Activated naive CD4-positive, alpha-beta T cell treated with anti-CD3 and anti-CD28 coated beads, Interleukin-2, amount 10 ng/mL, durations not matched to agents 7 days and 5 days (primary cell): ENCODE measurements at regions not wholly inside any gene's neighbourhood (a gene's known extent, or its start where the extent isn't known, plus 50 kb on each side); places are given as distances from the start of the nearest gene placed in this dataset.
"Not testable (repeated sequence)": the region's sequence is repeated elsewhere in the genome, so short reads cannot be mapped to it uniquely, and the experiment has no call there.

ENCODE experiments used
- CTCF ChIA-PET: fragments of 350-600 bp; sonication (Branson Sonifier 250); formaldehyde crosslinking; loops from one replicate; lab custom pipeline; 2021; ENCODE audit warnings: antibody characterized with exemption; lab: Charles Lee
- DNase-seq: peaks from one replicate; pipeline ENCODE4 v3.0.0-alpha.2; 2020
- H3K27ac Mint-ChIP-seq: one replicate; pipeline ENCODE4 v1.8.0; 2021; ENCODE audit warnings: mild to moderate bottlenecking, moderate library complexity, mixed read lengths
- H3K27me3 Mint-ChIP-seq: one replicate; pipeline ENCODE4 v1.8.0; 2021; ENCODE audit warnings: mild to moderate bottlenecking, mixed read lengths
- H3K36me3 Mint-ChIP-seq: one replicate; pipeline ENCODE4 v1.8.0; 2021; ENCODE audit warnings: mixed read lengths
- H3K4me1 Mint-ChIP-seq: one replicate; pipeline ENCODE4 v1.8.0; 2021; ENCODE audit warnings: mixed read lengths
- H3K4me3 Mint-ChIP-seq: one replicate; pipeline ENCODE4 v1.8.0; 2021; ENCODE audit warnings: mild to moderate bottlenecking, moderate library complexity, mixed read lengths
- H3K9me3 Mint-ChIP-seq: one replicate; pipeline ENCODE4 v1.8.0; 2021; ENCODE audit warnings: mixed read lengths

DNA sequence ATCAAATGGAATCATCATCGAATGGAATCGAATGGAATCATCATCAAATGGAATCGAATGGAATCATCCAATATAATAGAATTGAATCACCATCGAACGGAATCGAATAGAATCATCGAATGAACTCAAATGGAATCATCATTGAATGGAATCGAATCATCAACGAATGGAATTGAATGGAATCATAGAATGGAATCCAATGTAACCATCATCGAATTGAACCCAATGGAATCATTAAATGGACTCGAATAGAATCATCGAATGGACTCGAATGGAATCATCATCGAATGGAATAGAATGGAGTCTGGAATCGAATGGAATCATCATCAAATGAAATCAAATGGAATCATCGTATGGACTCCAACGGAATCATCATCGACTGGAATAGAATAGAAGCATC lies 227.0 kb downstream of the SHCBP1 start:
- H3K27me3 Mint-ChIP-seq, DNase-seq, H3K27ac Mint-ChIP-seq, H3K4me1 Mint-ChIP-seq, CTCF ChIA-PET, H3K4me3 Mint-ChIP-seq, H3K36me3 Mint-ChIP-seq: not testable (repeated sequence)
- H3K9me3 Mint-ChIP-seq, result peaks cover 18% of the 10 kb centered on the region

DNA sequence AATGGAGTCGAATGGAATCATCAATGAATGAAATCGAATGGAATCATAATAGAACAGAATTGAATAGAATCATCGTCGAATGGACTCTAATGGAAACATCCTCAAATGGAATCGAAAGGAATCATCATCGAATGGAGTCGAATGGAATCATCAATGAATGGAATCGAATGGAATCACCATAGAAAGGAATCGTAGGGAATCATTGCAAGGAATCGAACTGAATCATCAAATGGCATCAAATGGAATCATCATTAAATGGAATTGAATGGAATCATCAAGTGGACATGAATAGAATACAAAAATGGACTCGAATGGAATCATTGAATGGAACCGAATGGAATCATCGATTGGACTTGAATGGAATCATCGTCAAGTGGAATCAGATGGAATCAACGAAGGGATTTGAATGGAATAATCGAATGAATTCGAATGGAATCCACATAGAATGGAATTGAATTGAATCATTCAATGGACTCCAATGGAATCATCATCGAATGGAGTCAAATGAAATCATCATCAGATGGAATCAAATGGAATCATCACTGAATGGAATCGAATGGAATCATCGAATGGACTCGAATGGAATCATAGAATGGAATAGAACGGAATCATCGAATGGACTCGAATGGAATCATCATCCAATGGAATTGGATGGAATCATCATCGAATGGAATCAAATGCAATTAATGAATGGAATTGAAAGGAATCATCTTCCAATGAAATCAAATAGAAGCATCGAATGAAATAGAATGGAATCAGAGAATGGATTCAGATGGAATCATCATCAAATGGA lies 228.1 kb downstream of the SHCBP1 start:
- peaks cover 18% of the 10 kb centered on the region for H3K9me3 Mint-ChIP-seq
- H3K27ac Mint-ChIP-seq, H3K4me3 Mint-ChIP-seq, CTCF ChIA-PET, H3K4me1 Mint-ChIP-seq, H3K36me3 Mint-ChIP-seq, H3K27me3 Mint-ChIP-seq: not testable (repeated sequence)
- peak; percentile 46 for DNase-seq

DNA sequence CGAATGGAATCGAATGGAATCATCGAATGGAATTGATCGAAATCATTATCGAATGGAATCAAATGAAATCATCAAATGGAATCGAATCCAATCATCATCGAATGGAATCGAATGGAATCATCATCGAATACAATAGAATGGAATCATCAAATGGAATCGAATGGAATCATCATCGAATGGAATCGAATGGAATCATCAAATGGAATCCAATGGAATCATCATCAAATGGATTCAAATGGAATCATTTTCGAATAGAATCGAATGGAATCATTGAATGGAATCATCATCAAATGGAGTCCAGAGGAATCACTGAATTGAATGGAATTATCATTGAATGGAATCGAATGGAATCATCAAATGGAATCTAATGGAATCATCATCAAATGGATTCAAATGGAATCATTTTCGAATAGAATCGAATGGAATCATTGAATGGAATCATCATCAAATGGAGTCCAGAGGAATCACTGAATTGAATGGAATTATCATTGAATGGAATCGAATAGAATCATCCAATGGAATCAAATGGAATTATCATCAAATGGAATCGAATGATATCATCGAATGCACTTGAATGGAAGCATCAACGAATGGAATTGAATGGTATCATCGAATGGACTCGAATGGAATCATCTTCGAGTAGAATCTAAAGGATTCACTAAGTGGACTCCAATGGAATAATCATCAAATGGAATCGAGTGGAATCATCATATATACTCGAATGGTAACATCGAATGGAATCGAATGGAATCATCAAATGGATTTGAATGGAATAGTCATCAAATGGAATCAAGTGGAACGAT lies 230.3 kb downstream of the SHCBP1 start:
- H3K36me3 Mint-ChIP-seq, H3K4me3 Mint-ChIP-seq, H3K27ac Mint-ChIP-seq, DNase-seq, H3K27me3 Mint-ChIP-seq, CTCF ChIA-PET, H3K4me1 Mint-ChIP-seq: not testable (repeated sequence)
- peaks cover 24% of the 10 kb centered on the region for H3K9me3 Mint-ChIP-seq

DNA sequence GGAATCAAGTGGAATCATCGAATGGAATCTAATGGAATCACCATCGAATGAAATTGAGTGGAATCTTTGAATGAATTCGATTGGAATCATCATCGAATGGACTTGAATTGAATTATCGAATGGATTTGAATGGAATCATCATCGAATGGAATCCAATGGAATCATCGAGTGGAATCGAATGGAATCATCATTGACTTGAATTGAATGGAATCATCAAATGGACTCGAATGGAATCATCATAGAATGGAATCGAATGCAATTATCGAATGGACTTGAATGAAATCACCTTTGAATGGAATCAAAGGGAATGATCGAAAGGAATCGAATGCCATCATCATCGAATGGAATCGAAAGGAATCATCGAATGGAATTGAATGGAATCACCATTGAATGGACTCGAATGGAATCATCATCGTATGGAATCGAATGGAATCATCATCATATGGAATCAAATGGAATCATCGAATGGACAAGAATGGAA lies 231.6 kb downstream of the SHCBP1 start:
- DNase-seq, result peak; percentile 73
- peaks cover 21% of the 10 kb centered on the region for H3K9me3 Mint-ChIP-seq
- H3K4me1 Mint-ChIP-seq, H3K27me3 Mint-ChIP-seq, H3K36me3 Mint-ChIP-seq, H3K27ac Mint-ChIP-seq, H3K4me3 Mint-ChIP-seq, CTCF ChIA-PET: not testable (repeated sequence)

DNA sequence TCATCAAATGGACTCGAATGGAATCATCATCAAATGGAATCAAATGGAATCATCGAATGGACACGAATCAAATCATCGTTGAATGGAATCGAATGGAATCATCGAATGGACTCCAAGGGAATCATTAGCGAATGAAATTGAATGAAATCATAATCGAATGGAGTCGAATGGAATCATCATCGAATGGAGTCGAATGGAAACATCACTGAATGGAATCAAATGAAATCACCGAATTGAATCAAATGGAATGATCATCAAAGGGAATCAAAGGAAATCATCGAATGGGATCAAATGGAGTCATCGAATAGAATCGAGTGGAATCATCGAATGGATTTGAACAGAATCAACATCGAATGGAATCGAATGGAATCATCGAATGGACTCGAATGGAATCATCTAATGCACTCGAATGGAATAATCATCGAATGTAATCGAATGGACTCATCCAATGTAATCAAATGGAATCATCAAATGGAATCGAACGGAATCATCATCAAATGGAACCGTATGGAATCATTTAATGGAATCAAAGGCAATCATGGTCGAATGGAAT lies 232.2 kb downstream of the SHCBP1 start:
- H3K4me1 Mint-ChIP-seq, H3K4me3 Mint-ChIP-seq, DNase-seq, CTCF ChIA-PET, H3K36me3 Mint-ChIP-seq, H3K27me3 Mint-ChIP-seq, H3K27ac Mint-ChIP-seq: not testable (repeated sequence)
- H3K9me3 Mint-ChIP-seq, result peaks cover 21% of the 10 kb centered on the region

DNA sequence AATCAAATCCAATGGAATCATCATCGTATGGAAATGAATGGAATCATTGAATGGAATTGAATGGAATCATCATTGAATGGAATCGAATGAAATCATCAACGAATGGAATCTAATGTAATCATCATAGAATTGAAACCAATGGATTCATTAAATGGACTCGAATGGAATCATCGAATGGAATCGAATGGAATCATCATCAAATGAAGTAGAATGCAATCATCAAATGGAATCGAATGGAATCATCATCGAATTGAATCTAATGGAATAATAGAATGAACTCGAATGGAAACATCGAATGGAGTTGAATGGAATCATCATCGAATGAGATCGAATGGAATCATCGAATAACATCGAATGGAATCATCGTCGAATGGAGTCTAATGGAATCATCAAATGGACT lies 232.8 kb downstream of the SHCBP1 start:
- CTCF ChIA-PET, DNase-seq, H3K36me3 Mint-ChIP-seq, H3K4me1 Mint-ChIP-seq, H3K27me3 Mint-ChIP-seq, H3K27ac Mint-ChIP-seq, H3K4me3 Mint-ChIP-seq: not testable (repeated sequence)
- H3K9me3 Mint-ChIP-seq, result peaks cover 22% of the 10 kb centered on the region

DNA sequence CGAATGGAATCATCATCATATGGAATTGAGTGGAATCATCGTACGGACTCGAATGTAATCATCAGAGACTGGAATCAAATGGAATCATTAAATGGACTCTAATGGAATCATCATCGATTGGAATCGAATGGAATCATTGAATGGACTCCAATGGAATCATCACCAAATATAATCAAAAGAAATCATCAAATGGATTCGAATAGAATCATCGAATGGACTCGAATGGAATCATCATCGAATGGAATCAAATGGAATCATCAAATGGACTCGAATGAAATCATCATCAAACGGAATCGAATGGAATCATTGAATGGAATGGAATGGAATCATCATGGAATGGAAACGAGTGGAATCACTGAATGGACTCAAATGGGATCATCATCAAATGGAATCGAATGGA lies 233.5 kb downstream of the SHCBP1 start:
- H3K27ac Mint-ChIP-seq, H3K27me3 Mint-ChIP-seq, H3K4me1 Mint-ChIP-seq, H3K4me3 Mint-ChIP-seq, H3K36me3 Mint-ChIP-seq, CTCF ChIA-PET: not testable (repeated sequence)
- peaks cover 22% of the 10 kb centered on the region for H3K9me3 Mint-ChIP-seq
- DNase-seq, result peak; percentile 57

DNA sequence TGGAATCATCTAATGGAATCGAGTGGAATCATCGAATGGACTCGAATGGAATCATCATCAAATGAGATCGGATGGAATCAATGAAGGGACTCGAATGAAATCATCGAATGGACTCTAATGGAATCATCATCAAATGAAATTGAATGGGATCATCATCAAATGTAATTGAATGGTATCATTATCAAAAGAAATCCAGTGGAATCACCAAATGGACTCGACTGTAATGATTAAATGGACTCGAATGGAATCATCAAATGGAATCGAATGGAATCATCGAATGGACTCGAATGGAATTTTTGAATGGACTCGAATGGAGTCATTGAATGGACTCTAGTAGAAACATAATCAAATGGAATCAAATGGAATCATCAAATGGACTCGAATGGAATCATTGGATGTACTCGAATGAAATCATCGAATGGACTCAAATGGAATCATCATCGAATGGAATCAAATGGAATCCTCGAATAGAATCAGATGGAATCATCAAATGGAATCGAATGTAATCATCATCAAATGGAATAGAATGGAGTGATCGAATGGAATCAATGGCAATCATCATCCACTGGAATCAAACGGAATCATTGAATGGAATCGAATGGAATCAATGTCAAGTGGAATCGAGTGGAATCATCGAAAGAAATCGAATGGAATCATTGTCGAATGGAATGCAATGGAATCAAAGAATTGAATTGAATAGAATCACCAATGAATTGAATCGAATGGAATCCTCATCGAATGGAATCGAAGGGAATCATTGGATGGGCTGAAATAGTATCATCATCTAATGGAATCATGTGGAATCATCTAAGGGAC lies 234.2 kb downstream of the SHCBP1 start:
- H3K27ac Mint-ChIP-seq, H3K27me3 Mint-ChIP-seq, CTCF ChIA-PET, H3K4me3 Mint-ChIP-seq, H3K36me3 Mint-ChIP-seq, H3K4me1 Mint-ChIP-seq: not testable (repeated sequence)
- peak; percentile 58 for DNase-seq
- H3K9me3 Mint-ChIP-seq, result peaks cover 23% of the 10 kb centered on the region

DNA sequence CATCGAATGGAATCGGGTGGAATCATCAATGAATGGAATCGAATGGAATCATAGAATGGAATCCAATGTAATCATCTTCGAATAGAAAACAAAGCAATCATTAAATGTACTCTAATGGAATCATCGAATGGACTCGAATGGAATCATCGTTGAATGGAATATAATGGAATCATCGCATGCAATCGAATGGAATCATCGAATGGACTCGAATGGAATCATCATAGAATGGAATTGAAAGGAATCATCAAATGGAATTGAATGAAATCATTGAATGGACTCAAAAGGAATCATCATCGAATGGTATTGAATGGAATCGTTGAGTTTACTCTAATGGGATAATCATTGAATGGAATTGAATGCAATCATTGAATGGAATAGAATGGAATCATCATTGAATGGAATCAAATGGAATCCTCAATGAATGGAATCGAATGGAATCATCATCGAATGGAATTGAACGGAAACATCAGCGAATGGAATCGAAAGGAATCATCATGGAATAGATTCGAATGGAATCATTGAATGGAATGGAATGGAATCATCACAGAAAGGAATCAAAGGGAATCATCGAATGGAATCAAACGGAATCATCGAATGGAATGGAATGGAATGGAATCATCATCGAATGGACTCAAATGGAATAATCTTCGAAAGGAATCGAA lies 234.9 kb downstream of the SHCBP1 start:
- H3K36me3 Mint-ChIP-seq, H3K27ac Mint-ChIP-seq, CTCF ChIA-PET, DNase-seq, H3K4me3 Mint-ChIP-seq, H3K4me1 Mint-ChIP-seq, H3K27me3 Mint-ChIP-seq: not testable (repeated sequence)
- H3K9me3 Mint-ChIP-seq, result peaks cover 26% of the 10 kb centered on the region

DNA sequence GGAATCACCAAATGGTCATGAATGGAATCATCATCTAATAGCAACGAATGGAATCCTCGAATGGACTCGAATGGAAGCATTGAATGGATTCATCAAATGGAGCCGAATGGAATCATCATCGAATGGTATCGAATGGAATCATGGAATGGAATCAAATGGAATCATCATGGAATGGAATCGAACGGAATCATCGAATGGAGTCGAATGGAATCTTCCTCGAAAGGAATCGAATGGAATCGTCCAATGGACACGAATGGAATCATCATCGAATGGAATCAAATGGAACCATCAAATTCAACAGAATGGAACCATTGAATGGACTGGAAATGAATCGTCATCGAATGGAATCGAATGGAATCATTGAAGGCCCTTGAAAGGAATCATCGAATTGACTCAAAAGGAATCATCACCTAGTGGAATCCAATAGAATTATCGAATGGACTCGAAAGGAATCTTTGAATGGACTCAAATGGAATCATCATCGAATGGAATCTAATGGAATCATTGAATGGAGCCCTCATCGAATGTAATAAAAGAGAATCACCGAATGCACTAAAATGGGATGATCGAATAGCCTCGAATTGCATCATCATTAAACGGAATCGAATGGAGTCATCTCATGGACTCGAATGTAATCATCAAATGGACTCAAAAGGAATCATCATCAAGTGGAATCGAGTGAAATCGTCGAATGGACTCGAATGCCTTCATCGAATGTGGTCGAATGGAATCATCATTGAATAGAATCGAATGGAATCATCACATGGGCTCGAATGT lies 236.7 kb downstream of the SHCBP1 start:
- H3K4me1 Mint-ChIP-seq, H3K27me3 Mint-ChIP-seq, H3K36me3 Mint-ChIP-seq, H3K4me3 Mint-ChIP-seq, CTCF ChIA-PET, H3K27ac Mint-ChIP-seq: not testable (repeated sequence)
- peak; percentile 45 for DNase-seq
- H3K9me3 Mint-ChIP-seq, result peaks cover 22% of the 10 kb centered on the region

DNA sequence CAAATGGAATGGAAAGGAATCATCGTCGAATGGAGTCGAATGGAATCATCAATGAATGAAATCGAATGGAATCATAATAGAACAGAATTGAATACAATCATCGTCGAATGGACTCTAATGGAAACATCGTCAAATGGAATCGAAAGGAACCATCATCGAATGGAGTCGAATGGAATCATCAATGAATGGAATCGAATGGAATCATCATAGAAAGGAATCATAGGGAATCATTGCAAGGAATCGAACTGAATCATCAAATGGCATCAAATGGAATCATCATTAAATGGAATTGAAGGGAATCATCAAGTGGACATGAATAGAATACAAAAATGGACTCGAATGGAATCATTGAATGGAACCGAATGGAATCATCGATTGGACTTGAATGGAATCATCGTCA lies 237.6 kb downstream of the SHCBP1 start:
- H3K27ac Mint-ChIP-seq, CTCF ChIA-PET, H3K36me3 Mint-ChIP-seq, H3K27me3 Mint-ChIP-seq, H3K4me3 Mint-ChIP-seq, DNase-seq, H3K4me1 Mint-ChIP-seq: not testable (repeated sequence)
- peaks cover 22% of the 10 kb centered on the region for H3K9me3 Mint-ChIP-seq

DNA sequence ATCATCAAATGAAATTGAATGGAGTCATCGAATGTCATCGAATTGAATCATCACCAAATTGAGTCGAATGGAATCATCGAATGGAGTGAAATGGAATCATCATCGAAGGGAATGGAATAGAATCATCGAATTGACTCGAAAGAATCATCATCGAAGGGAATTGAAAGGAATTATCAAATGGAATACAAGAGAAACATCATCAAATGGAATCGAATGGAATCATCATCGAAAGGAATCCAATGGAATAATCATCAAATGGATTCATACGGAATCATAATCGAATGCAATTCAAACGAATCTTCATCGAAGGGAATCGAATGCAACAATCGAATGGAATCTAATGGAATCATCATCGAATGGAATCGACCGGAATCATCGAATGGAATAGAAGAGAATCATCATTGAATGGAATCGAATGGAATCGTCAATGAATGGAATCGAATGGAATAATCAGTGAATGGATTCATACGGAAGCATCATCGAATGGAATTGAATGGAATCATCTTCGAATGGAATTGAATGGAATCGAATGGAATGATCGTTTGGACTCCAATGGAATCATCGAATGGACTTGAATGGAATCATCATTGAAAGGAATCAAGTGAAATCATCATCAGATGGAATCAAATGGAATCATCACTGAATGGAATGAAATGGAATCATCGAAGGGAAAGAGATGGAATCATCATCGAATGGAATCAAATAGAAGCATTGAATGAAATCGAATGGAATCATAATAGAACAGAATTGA lies 238.2 kb downstream of the SHCBP1 start:
- H3K4me3 Mint-ChIP-seq, H3K27me3 Mint-ChIP-seq, H3K4me1 Mint-ChIP-seq, CTCF ChIA-PET, H3K27ac Mint-ChIP-seq, DNase-seq, H3K36me3 Mint-ChIP-seq: not testable (repeated sequence)
- peaks cover 21% of the 10 kb centered on the region for H3K9me3 Mint-ChIP-seq

DNA sequence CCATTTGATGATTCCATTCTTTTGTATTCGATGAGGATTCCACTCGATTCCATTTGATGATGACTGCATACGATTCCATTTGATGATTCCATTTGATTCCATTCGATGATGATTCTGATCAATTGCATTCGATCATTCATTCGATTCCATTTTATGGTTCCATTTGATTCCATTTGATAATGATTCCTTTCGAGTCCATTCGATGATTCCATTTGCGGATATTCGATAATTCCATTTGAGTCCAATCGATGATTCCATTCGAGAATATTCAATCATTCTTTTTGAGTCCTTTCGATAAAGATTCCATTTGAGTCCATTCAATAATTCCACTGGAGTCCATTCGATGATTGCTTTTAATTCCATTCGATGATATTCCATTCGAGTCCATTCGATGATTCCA lies 239.1 kb downstream of the SHCBP1 start:
- H3K27me3 Mint-ChIP-seq, DNase-seq, H3K27ac Mint-ChIP-seq, CTCF ChIA-PET, H3K4me3 Mint-ChIP-seq, H3K4me1 Mint-ChIP-seq, H3K36me3 Mint-ChIP-seq: not testable (repeated sequence)
- H3K9me3 Mint-ChIP-seq, result peaks cover 16% of the 10 kb centered on the region
